IPS-18a (cell line): ENCODE measurements at regions not wholly inside any gene's neighbourhood (a gene's known extent, or its start where the extent isn't known, plus 50 kb on each side); places are given as distances from the start of the nearest gene placed in this dataset.
"Not testable (repeated sequence)": the region's sequence is repeated elsewhere in the genome, so short reads cannot be mapped to it uniquely, and the experiment has no call there.

ENCODE experiments used
- H3K27ac ChIP-seq: one replicate; pipeline ENCODE4 v1.5.1; 2013; ENCODE audit warnings: low read length
- H3K27me3 ChIP-seq: one replicate; pipeline ENCODE4 v1.6.1; 2013; ENCODE audit warnings: mild to moderate bottlenecking, low read length; ENCODE audit not compliant: control insufficient read depth, insufficient read depth
- H3K36me3 ChIP-seq: one replicate; pipeline ENCODE4 v1.6.1; 2013; ENCODE audit warnings: low read depth, low read length; ENCODE audit not compliant: control insufficient read depth
- H3K4me1 ChIP-seq: one replicate; pipeline ENCODE4 v1.6.1; 2013; ENCODE audit warnings: low read depth, low read length; ENCODE audit not compliant: control insufficient read depth
- H3K4me3 ChIP-seq: one replicate; pipeline ENCODE4 v1.5.1; 2013; ENCODE audit warnings: low read length
- H3K9ac ChIP-seq: one replicate; pipeline ENCODE4 v1.6.1; 2013; ENCODE audit warnings: mild to moderate bottlenecking, low read length, moderate library complexity
- H3K9me3 ChIP-seq: one replicate; pipeline ENCODE4 v1.6.1; 2013; ENCODE audit warnings: low read depth, low read length; ENCODE audit not compliant: control insufficient read depth

DNA sequence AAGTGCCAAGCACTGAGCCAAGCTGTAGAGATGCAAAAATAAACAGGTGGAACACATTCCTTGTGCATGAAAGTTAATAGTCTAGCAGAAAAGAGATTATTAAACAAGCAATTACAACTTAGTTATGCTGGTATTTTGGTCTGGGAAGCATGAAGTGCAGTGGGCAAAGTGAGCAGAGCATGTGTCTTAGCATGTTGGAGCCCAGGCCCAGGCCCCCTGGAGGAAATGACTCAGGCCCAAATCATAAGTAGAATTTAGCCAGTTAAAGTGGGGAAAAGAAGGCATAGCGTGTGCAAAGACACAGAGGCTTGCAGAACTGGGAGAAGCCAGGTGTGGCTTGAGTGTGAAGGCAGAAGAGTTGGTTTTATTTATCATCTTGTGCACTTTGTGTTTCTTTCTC lies 163.8 kb upstream of the ATP11B start:
- no peaks in the 10 kb centered on the region for H3K4me1 ChIP-seq
- no peaks in the 10 kb centered on the region for H3K36me3 ChIP-seq
- H3K4me3 ChIP-seq = no peak overlapping the region
- no peaks in the 10 kb centered on the region for H3K9me3 ChIP-seq
- no peaks in the 10 kb centered on the region for H3K27me3 ChIP-seq
- no peak overlapping the region for H3K9ac ChIP-seq
- no peak overlapping the region for H3K27ac ChIP-seq

- Histone ChIP-seq H3K27ac (no peak overlapping the region), H3K4me3 (no peak overlapping the region), H3K4me1 (no peaks in the 10 kb centered on the region), H3K9me3 (no peaks in the 10 kb centered on the region), H3K36me3 (no peaks in the 10 kb centered on the region), H3K27me3 (no peaks in the 10 kb centered on the region), H3K9ac (no peak overlapping the region)
Observed at GRCh38 chr3:182631183-182632076, 161.9 kb upstream of the ATP11B start.

- Histone ChIP-seq H3K9me3 (no peaks in the 10 kb centered on the region), H3K4me1 (no peaks in the 10 kb centered on the region), H3K4me3 (no peak overlapping the region), H3K9ac (no peak overlapping the region), H3K36me3 (no peaks in the 10 kb centered on the region), H3K27ac (no peak overlapping the region), H3K27me3 (no peaks in the 10 kb centered on the region)
Observed at GRCh38 chr3:182632077-182632393, 161.3 kb upstream of the ATP11B start.

DNA sequence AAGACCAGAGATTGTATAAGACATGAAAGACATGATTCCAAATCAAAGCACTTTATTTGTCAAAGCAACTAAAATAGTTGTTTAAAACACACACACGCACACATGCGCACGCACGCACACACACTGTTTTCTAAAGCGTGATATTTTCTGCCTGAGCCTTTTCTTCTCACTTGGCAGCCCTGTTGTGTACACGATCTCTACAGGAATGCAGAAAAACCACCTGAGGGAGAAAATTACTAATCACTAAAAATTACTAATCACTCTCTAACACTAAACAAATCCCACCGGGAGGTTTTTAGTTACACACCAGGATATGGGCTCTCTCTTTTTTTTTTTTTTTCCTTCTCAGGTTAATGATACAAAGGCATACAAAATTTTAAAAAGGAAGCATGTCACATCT lies 160.1 kb upstream of the ATP11B start:
- Histone ChIP-seq H3K27ac (no peak overlapping the region), H3K27me3 (no peaks in the 10 kb centered on the region), H3K9ac (no peak overlapping the region), H3K4me3 (no peak overlapping the region), H3K36me3 (no peaks in the 10 kb centered on the region), H3K4me1 (no peaks in the 10 kb centered on the region), H3K9me3 (no peaks in the 10 kb centered on the region)

- no peaks in the 10 kb centered on the region for H3K36me3 ChIP-seq
- no peaks in the 10 kb centered on the region for H3K27me3 ChIP-seq
- no peaks in the 10 kb centered on the region for H3K4me1 ChIP-seq
- H3K27ac ChIP-seq = no peak overlapping the region
- no peaks in the 10 kb centered on the region for H3K9me3 ChIP-seq
- H3K9ac ChIP-seq = no peak overlapping the region
- no peak overlapping the region for H3K4me3 ChIP-seq
Observed at GRCh38 chr3:182636646-182637045, 156.7 kb upstream of the ATP11B start.

DNA sequence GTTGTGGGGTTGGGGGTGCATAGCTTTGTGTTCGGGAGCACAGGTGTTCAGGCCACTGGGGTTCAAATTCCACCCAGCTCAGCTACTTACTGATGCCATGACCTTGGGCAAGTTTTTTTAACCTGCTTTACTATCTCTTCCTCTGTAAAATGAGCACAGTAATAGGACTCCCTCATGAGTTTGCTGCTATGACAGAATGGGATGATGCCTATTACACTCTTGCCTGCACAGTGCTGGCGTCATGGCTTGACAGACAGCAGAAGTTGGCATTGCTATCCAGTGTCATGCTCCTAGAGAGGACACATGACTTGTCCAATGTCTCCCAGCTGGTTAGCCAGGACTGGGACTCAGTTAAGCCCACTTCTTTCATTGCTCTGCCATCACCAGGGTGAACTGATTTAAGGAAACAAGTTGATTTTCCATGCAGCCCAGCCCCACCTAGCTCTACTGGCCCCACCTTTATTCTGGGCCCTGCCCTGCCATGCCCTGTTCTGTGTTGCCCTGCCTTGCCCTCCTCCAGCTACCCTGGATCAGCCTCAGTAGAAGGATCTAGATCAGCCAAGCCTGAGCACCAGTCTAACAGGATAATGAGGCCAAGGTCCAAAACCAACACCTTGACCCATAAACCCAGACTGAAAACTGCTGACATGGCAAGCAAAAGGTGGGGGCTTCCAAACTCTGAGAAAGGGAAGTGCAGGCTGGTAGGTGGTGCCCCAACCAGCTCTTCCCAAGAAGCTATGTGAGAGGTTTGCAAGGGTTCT lies 155.8 kb upstream of the ATP11B start:
- no peak overlapping the region for H3K4me3 ChIP-seq
- H3K9me3 ChIP-seq = no peaks in the 10 kb centered on the region
- no peaks in the 10 kb centered on the region for H3K27me3 ChIP-seq
- no peaks in the 10 kb centered on the region for H3K36me3 ChIP-seq
- H3K4me1 ChIP-seq = no peaks in the 10 kb centered on the region
- H3K27ac ChIP-seq = no peak overlapping the region
- H3K9ac ChIP-seq = no peak overlapping the region

GRCh38 chr3:182644013-182644412 lies 149.3 kb upstream of the ATP11B start:
- Histone ChIP-seq H3K27ac (no peak overlapping the region), H3K4me3 (no peak overlapping the region), H3K36me3 (no peaks in the 10 kb centered on the region), H3K9ac (no peak overlapping the region), H3K9me3 (no peaks in the 10 kb centered on the region), H3K4me1 (no peaks in the 10 kb centered on the region), H3K27me3 (no peaks in the 10 kb centered on the region)

DNA sequence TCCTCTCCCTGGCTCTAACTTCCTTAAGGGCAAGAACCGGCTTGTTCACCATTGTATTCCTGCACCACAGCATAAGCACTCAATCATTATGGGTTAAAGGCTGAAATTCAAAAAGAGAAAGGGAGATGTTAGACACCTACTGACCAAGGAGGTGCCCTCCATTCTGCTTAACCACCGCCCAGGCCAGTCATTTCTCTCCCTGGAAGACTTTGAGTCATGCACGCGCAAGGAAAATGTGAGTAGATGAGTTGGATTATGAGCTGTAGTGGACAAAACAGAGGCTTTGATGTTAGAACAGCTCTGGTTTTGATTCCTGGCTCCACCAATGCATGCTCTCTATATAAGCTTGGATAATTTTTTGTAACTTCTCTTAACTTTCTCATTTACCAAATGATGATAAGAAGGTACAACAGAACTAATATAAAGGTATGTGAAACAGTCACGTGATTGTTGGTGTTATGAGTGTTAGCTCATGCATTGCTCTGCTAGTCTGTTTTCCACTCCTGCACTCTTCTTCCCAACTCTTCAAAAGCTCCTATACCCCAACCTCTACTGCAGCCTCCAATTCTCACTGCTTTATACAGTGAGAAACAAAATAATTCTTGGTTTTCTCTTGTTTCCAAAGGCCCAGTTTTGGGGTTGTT lies 148.4 kb upstream of the ATP11B start:
- no peak overlapping the region for H3K27ac ChIP-seq
- H3K27me3 ChIP-seq = no peaks in the 10 kb centered on the region
- no peak overlapping the region for H3K4me3 ChIP-seq
- no peaks in the 10 kb centered on the region for H3K4me1 ChIP-seq
- H3K9ac ChIP-seq = no peak overlapping the region
- no peaks in the 10 kb centered on the region for H3K36me3 ChIP-seq
- no peaks in the 10 kb centered on the region for H3K9me3 ChIP-seq

DNA sequence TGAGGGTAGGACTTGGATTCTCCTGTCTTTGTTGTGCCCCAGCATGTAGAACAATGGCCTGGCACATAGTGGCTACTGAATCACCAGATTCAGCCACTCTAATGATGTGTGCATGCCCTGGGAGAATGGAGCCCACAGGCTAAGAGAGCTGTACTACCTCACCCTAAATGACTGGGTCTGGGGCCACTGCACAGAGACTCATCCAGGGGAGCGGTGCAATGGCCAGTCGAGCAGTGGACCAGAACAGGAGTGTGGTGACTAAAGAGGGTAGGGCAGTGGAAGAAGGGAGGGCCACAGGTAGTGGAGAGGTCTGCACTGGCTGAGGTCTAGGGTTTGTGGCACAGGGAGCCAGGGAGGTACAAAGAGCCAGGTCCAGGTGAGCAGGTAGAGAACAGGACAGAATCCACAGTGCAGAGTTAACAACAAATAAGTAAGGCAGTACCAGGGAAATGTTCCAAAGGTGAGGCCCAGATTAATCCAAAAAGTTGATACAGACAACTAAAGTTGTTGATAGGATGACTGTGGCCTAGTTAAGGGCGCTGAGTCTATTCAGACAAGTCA lies 142.7 kb upstream of the ATP11B start:
- H3K9me3 ChIP-seq = no peaks in the 10 kb centered on the region
- no peak overlapping the region for H3K9ac ChIP-seq
- no peaks in the 10 kb centered on the region for H3K27me3 ChIP-seq
- H3K27ac ChIP-seq = no peak overlapping the region
- no peaks in the 10 kb centered on the region for H3K4me1 ChIP-seq
- no peak overlapping the region for H3K4me3 ChIP-seq
- no peaks in the 10 kb centered on the region for H3K36me3 ChIP-seq

- Histone ChIP-seq H3K27me3 (no peaks in the 10 kb centered on the region), H3K27ac (no peak overlapping the region), H3K9me3 (no peaks in the 10 kb centered on the region), H3K9ac (no peak overlapping the region), H3K36me3 (no peaks in the 10 kb centered on the region), H3K4me1 (no peaks in the 10 kb centered on the region), H3K4me3 (no peak overlapping the region)
Observed at GRCh38 chr3:182651461-182651860, 141.8 kb upstream of the ATP11B start.

GRCh38 chr3:182653065-182653464 lies 140.2 kb upstream of the ATP11B start:
- not testable (repeated sequence) for H3K27ac ChIP-seq, H3K4me3 ChIP-seq, H3K9me3 ChIP-seq, H3K4me1 ChIP-seq, H3K36me3 ChIP-seq, H3K27me3 ChIP-seq, H3K9ac ChIP-seq
